IMR-90 (cell line): ENCODE measurements at regions not wholly inside any gene's neighbourhood (a gene's known extent, or its start where the extent isn't known, plus 50 kb on each side); places are given as distances from the start of the nearest gene placed in this dataset.

ENCODE experiments used
- CEBPB ChIP-seq: IDR thresholded peaks from 2 replicates; pipeline ENCODE4 v1.6.1; 2012; ENCODE audit warnings: low read depth, low read length, improper control_type of control experiment
- CHD1 ChIP-seq: IDR thresholded peaks from 2 replicates; pipeline ENCODE4 v1.6.1; 2012; ENCODE audit warnings: low read depth, low read length, improper control_type of control experiment
- CTCF ChIP-seq: conservative IDR thresholded peaks from 2 replicates; pipeline ENCODE4 v1.5.1; 2012; ENCODE audit warnings: mild to moderate bottlenecking, low read depth, low read length, improper control_type of control experiment
- ELK1 ChIP-seq: fragments of 150-350 bp; IDR thresholded peaks from 2 replicates; pipeline ENCODE4 v1.6.1; 2016; ENCODE audit warnings: low read depth, mild to moderate bottlenecking, low read length, moderate library complexity, borderline replicate concordance
- MAFK ChIP-seq: IDR thresholded peaks from 2 replicates; pipeline ENCODE4 v1.6.1; 2012; ENCODE audit warnings: low read depth, low read length, improper control_type of control experiment
- MAZ ChIP-seq: IDR thresholded peaks from 2 replicates; pipeline ENCODE4 v1.6.1; 2012; ENCODE audit warnings: low read depth, mild to moderate bottlenecking, low read length, improper control_type of control experiment, moderate library complexity, borderline replicate concordance
- MXI1 ChIP-seq: IDR thresholded peaks from 2 replicates; pipeline ENCODE4 v1.6.1; 2012; ENCODE audit warnings: low read depth, mild to moderate bottlenecking, low read length, moderate library complexity, borderline replicate concordance
- POLR2A ChIP-seq: IDR thresholded peaks from 2 replicates; pipeline ENCODE4 v1.6.1; 2012; ENCODE audit warnings: mild to moderate bottlenecking, low read depth, low read length
- RAD21 ChIP-seq: IDR thresholded peaks from 2 replicates; pipeline ENCODE4 v1.6.1; 2012; ENCODE audit warnings: low read length, improper control_type of control experiment
- RFX5 ChIP-seq: IDR thresholded peaks from 2 replicates; pipeline ENCODE4 v1.8.0; 2012; ENCODE audit warnings: low read depth, mild to moderate bottlenecking, low read length, moderate library complexity
- SMC3 ChIP-seq: fragments of 150-350 bp; IDR thresholded peaks from 2 replicates; pipeline ENCODE4 v1.6.1; 2016; ENCODE audit warnings: low read depth, mild to moderate bottlenecking, antibody characterized with exemption, low read length, moderate library complexity

GRCh38 chr4:1519787-1520661, 113.8 kb upstream of the NKX1-1 start:
- TF ChIP-seq CEBPB, result no peak
- TF ChIP-seq CTCF, result no peak
- TF ChIP-seq MAZ, result no peak
- no peak for TF ChIP-seq RAD21
- no peak for TF ChIP-seq MXI1
- no peak for TF ChIP-seq POLR2A
- no peak for TF ChIP-seq CHD1
- no peak for TF ChIP-seq SMC3
- TF ChIP-seq MAFK, result no peak
- no peak for TF ChIP-seq ELK1
- no peak for TF ChIP-seq RFX5
